ENCODE measurements at regions not wholly inside any gene's neighbourhood (a gene's known extent, or its start where the extent isn't known, plus 50 kb on each side); places are given as distances from the start of the nearest gene placed in this dataset.
"Not testable (repeated sequence)": the region's sequence is repeated elsewhere in the genome, so short reads cannot be mapped to it uniquely, and the experiment has no call there.

- ATAC-seq (ENCODE audit: low FRiP score) (no peak), DNase-seq (no peak)
- intact Hi-C loops (cut with DNase I): loop anchor here in 1 of 2 donors (5.0 kb wide), 1 partner anchor 68 kb away; no protein-coding TSS in a partner anchor
- Histone ChIP-seq H3K4me3 (ENCODE audit: low read length in 2 of 2) (no peak overlapping the region), H3K4me1 (ENCODE audit: control insufficient read depth in 1 of 2, insufficient read depth in 2 of 2, low read length in 2 of 2) (peaks cover 0 to 8% of the 10 kb centered on the region in 2 donors), H3K27me3 (ENCODE audit: control insufficient read depth in 1 of 2, insufficient read depth in 2 of 2, low read length in 1 of 2) (no peaks in the 10 kb centered on the region), H3K27ac (ENCODE audit: low read depth in 1 of 2, low read length in 2 of 2) (peak overlapping the region in 1 of 2 donors; percentile 57), H3K9me3 (ENCODE audit: control insufficient read depth, low read length) (peaks cover 1% of the 10 kb centered on the region), H3K36me3 (ENCODE audit: control insufficient read depth in 1 of 2, insufficient read depth in 2 of 2, low read length in 1 of 2) (no peaks in the 10 kb centered on the region)
- WGBS, 2 donors: 33 to 40% methylated on average over 1 of the region's 1 CpG
These were observed 128.7 kb downstream of the CEP120 start for GRCh38 chr5:123294544-123294943.

GRCh38 chr5:123289210-123289609 lies 134.0 kb downstream of the CEP120 start:
- no peaks in the 10 kb centered on the region for H3K9me3 ChIP-seq (ENCODE audit: control insufficient read depth, low read length)
- intact Hi-C loops (cut with DNase I): loop anchor here (5.0 kb wide), 2 partner anchors 53 to 197 kb away; no protein-coding TSS in a partner anchor
- ATAC-seq (ENCODE audit: low FRiP score): no peak
- H3K36me3 ChIP-seq (ENCODE audit: control insufficient read depth in 1 of 2, insufficient read depth in 2 of 2, low read length in 1 of 2): no peaks in the 10 kb centered on the region
- no peak for DNase-seq
- no peak overlapping the region for H3K27ac ChIP-seq (ENCODE audit: low read depth in 1 of 2, low read length in 2 of 2)
- no peaks in the 10 kb centered on the region for H3K27me3 ChIP-seq (ENCODE audit: control insufficient read depth in 1 of 2, insufficient read depth in 2 of 2, low read length in 1 of 2)
- H3K4me3 ChIP-seq (ENCODE audit: low read length in 2 of 2): no peak overlapping the region
- H3K4me1 ChIP-seq (ENCODE audit: control insufficient read depth in 1 of 2, insufficient read depth in 2 of 2, low read length in 2 of 2): peaks cover 0 to 7% of the 10 kb centered on the region in 2 donors

- no peaks in the 10 kb centered on the region for H3K36me3 ChIP-seq (ENCODE audit: control insufficient read depth in 1 of 2, insufficient read depth in 2 of 2, low read length in 1 of 2)
- no peaks in the 10 kb centered on the region for H3K27me3 ChIP-seq (ENCODE audit: control insufficient read depth in 1 of 2, insufficient read depth in 2 of 2, low read length in 1 of 2)
- H3K4me1 ChIP-seq (ENCODE audit: control insufficient read depth in 1 of 2, insufficient read depth in 2 of 2, low read length in 2 of 2): peaks cover 0 to 2% of the 10 kb centered on the region in 2 donors
- DNase-seq: no peak
- no peak overlapping the region for H3K4me3 ChIP-seq (ENCODE audit: low read length in 2 of 2)
- H3K27ac ChIP-seq (ENCODE audit: low read depth in 1 of 2, low read length in 2 of 2): no peak overlapping the region
- no peaks in the 10 kb centered on the region for H3K9me3 ChIP-seq (ENCODE audit: control insufficient read depth, low read length)
- no peak for ATAC-seq (ENCODE audit: low FRiP score)
- intact Hi-C loops (cut with DNase I): loop anchor here (2.0 to 5.0 kb wide), 3 partner anchors 54 to 196 kb away; no protein-coding TSS in a partner anchor
These were observed 135.3 kb downstream of the CEP120 start for GRCh38 chr5:123287881-123288280.

- Histone ChIP-seq H3K4me3 (ENCODE audit: low read length in 2 of 2) (peak overlapping the region; percentile 70 to 72), H3K36me3 (ENCODE audit: control insufficient read depth in 1 of 2, insufficient read depth in 2 of 2, low read length in 1 of 2) (no peaks in the 10 kb centered on the region), H3K27me3 (ENCODE audit: control insufficient read depth in 1 of 2, insufficient read depth in 2 of 2, low read length in 1 of 2) (no peaks in the 10 kb centered on the region), H3K27ac (ENCODE audit: low read depth in 1 of 2, low read length in 2 of 2) (peak overlapping the region in 1 of 2 donors; percentile 87), H3K4me1 (ENCODE audit: control insufficient read depth in 1 of 2, insufficient read depth in 2 of 2, low read length in 2 of 2) (peaks cover 0 to 2% of the 10 kb centered on the region in 2 donors), H3K9me3 (ENCODE audit: control insufficient read depth, low read length) (no peaks in the 10 kb centered on the region)
- ATAC-seq (ENCODE audit: low FRiP score) (no peak), DNase-seq (no peak)
- intact Hi-C loops (cut with DNase I): loop anchor here (2.0 to 5.0 kb wide), 3 partner anchors 55 to 195 kb away; no protein-coding TSS in a partner anchor
- WGBS, 2 donors: 14 to 20% methylated on average over 2 of the region's 2 CpGs
These were observed 136.3 kb downstream of the CEP120 start for GRCh38 chr5:123286891-123287290.

- peaks cover 0 to 2% of the 10 kb centered on the region in 2 donors for H3K4me1 ChIP-seq (ENCODE audit: control insufficient read depth in 1 of 2, insufficient read depth in 2 of 2, low read length in 2 of 2)
- no peaks in the 10 kb centered on the region for H3K27me3 ChIP-seq (ENCODE audit: control insufficient read depth in 1 of 2, insufficient read depth in 2 of 2, low read length in 1 of 2)
- peak overlapping the region; percentile 55 to 93 for H3K27ac ChIP-seq (ENCODE audit: low read depth in 1 of 2, low read length in 2 of 2)
- peak; percentile 75 for ATAC-seq (ENCODE audit: low FRiP score)
- no peaks in the 10 kb centered on the region for H3K36me3 ChIP-seq (ENCODE audit: control insufficient read depth in 1 of 2, insufficient read depth in 2 of 2, low read length in 1 of 2)
- H3K9me3 ChIP-seq (ENCODE audit: control insufficient read depth, low read length): no peaks in the 10 kb centered on the region
- intact Hi-C loops (cut with DNase I): loop anchor here (2.0 to 5.0 kb wide), 3 partner anchors 57 to 193 kb away; no protein-coding TSS in a partner anchor
- peak; percentile 66 to 80 for DNase-seq
- WGBS, 2 donors: 0 to 1% methylated on average over 28 to 32 of the region's 34 CpGs
- H3K4me3 ChIP-seq (ENCODE audit: low read length in 2 of 2): peak overlapping the region; percentile 42 to 62
These were observed 137.8 kb downstream of the CEP120 start for GRCh38 chr5:123285122-123286023.

GRCh38 chr5:123283499-123283898 lies 139.7 kb downstream of the CEP120 start:
- intact Hi-C loops (cut with DNase I): no loop called here
- H3K9me3 ChIP-seq (ENCODE audit: control insufficient read depth, low read length): no peaks in the 10 kb centered on the region
- peaks cover 0 to 2% of the 10 kb centered on the region in 2 donors for H3K4me1 ChIP-seq (ENCODE audit: control insufficient read depth in 1 of 2, insufficient read depth in 2 of 2, low read length in 2 of 2)
- peak overlapping the region; percentile 20 to 64 for H3K4me3 ChIP-seq (ENCODE audit: low read length in 2 of 2)
- WGBS, 2 donors: 0 to 5% methylated on average over 1 of the region's 1 CpG
- DNase-seq: no peak
- H3K27me3 ChIP-seq (ENCODE audit: control insufficient read depth in 1 of 2, insufficient read depth in 2 of 2, low read length in 1 of 2): no peaks in the 10 kb centered on the region
- no peak for ATAC-seq (ENCODE audit: low FRiP score)
- H3K27ac ChIP-seq (ENCODE audit: low read depth in 1 of 2, low read length in 2 of 2): peak overlapping the region in 1 of 2 donors; percentile 96
- H3K36me3 ChIP-seq (ENCODE audit: control insufficient read depth in 1 of 2, insufficient read depth in 2 of 2, low read length in 1 of 2): no peaks in the 10 kb centered on the region

- Histone ChIP-seq H3K27ac (ENCODE audit: low read depth in 1 of 2, low read length in 2 of 2) (peak overlapping the region; percentile 44 to 96), H3K36me3 (ENCODE audit: control insufficient read depth in 1 of 2, insufficient read depth in 2 of 2, low read length in 1 of 2) (no peaks in the 10 kb centered on the region), H3K4me1 (ENCODE audit: control insufficient read depth in 1 of 2, insufficient read depth in 2 of 2, low read length in 2 of 2) (peaks cover 0 to 2% of the 10 kb centered on the region in 2 donors), H3K27me3 (ENCODE audit: control insufficient read depth in 1 of 2, insufficient read depth in 2 of 2, low read length in 1 of 2) (no peaks in the 10 kb centered on the region), H3K9me3 (ENCODE audit: control insufficient read depth, low read length) (no peaks in the 10 kb centered on the region), H3K4me3 (ENCODE audit: low read length in 2 of 2) (peak overlapping the region; percentile 16 to 64)
- DNase-seq (no peak), ATAC-seq (ENCODE audit: low FRiP score) (no peak)
- intact Hi-C loops (cut with DNase I): no loop called here
- 4% methylated on average over 7 of the region's 7 CpGs for WGBS, 2 donors
These were observed 140.2 kb downstream of the CEP120 start for GRCh38 chr5:123283031-123283430.

GRCh38 chr5:123282444-123282843 lies 140.8 kb downstream of the CEP120 start:
- no peak for DNase-seq
- H3K4me3 ChIP-seq (ENCODE audit: low read length in 2 of 2): no peak overlapping the region

GRCh38 chr5:123280854-123281253 lies 142.3 kb downstream of the CEP120 start:
- DNase-seq; H3K36me3 ChIP-seq (ENCODE audit: control insufficient read depth in 1 of 2, insufficient read depth in 2 of 2, low read length in 1 of 2); H3K27ac ChIP-seq (ENCODE audit: low read depth in 1 of 2, low read length in 2 of 2); H3K9me3 ChIP-seq (ENCODE audit: control insufficient read depth, low read length); H3K4me1 ChIP-seq (ENCODE audit: control insufficient read depth in 1 of 2, insufficient read depth in 2 of 2, low read length in 2 of 2); ATAC-seq (ENCODE audit: low FRiP score); H3K4me3 ChIP-seq (ENCODE audit: low read length in 2 of 2); H3K27me3 ChIP-seq (ENCODE audit: control insufficient read depth in 1 of 2, insufficient read depth in 2 of 2, low read length in 1 of 2); intact Hi-C loops (cut with DNase I): not testable (repeated sequence)
- WGBS, 2 donors: 86 to 95% methylated on average over 2 of the region's 2 CpGs

More at GRCh38 chr5:123282444-123282843, 140.8 kb downstream of the CEP120 start:
- intact Hi-C loops (cut with DNase I): no loop called here
- Histone ChIP-seq H3K27ac (ENCODE audit: low read depth in 1 of 2, low read length in 2 of 2) (no peak overlapping the region), H3K27me3 (ENCODE audit: control insufficient read depth in 1 of 2, insufficient read depth in 2 of 2, low read length in 1 of 2) (no peaks in the 10 kb centered on the region), H3K9me3 (ENCODE audit: control insufficient read depth, low read length) (no peaks in the 10 kb centered on the region), H3K36me3 (ENCODE audit: control insufficient read depth in 1 of 2, insufficient read depth in 2 of 2, low read length in 1 of 2) (no peaks in the 10 kb centered on the region), H3K4me1 (ENCODE audit: control insufficient read depth in 1 of 2, insufficient read depth in 2 of 2, low read length in 2 of 2) (peaks cover 0 to 5% of the 10 kb centered on the region in 2 donors)
- whole genome bisulfite sequencing, 2 donors: 44 to 77% methylated on average over 4 of the region's 4 CpGs
- no peak for ATAC-seq (ENCODE audit: low FRiP score)

Data from aorta (tissue), 5 donors.